Neural cell (in vitro differentiated cells): ENCODE measurements at regions not wholly inside any gene's neighbourhood (a gene's known extent, or its start where the extent isn't known, plus 50 kb on each side); places are given as distances from the start of the nearest gene placed in this dataset.

ENCODE experiments used
- EP300 ChIP-seq: fragments of 450-650 bp; conservative IDR thresholded peaks from 2 replicates; pipeline ENCODE4 v1.6.1; 2014; ENCODE audit warnings: antibody characterized with exemption, mild to moderate bottlenecking, moderate library complexity; ENCODE audit not compliant: poor library complexity, severe bottlenecking
- EZH2 ChIP-seq: fragments of 200-600, 300-800 bp; shearing (Covaris generic), sonication (generic); IDR thresholded peaks from 2 replicates; pipeline ENCODE4 v1.6.1; 2014; ENCODE audit warnings: antibody characterized with exemption, low read length, borderline replicate concordance, mild to moderate bottlenecking; ENCODE audit not compliant: insufficient read depth, poor library complexity, severe bottlenecking
- POLR2AphosphoS5 ChIP-seq: IDR thresholded peaks from 2 replicates; pipeline ENCODE4 v1.6.1; 2012
- RAD21 ChIP-seq: fragments of 450-650 bp; conservative IDR thresholded peaks from 2 replicates; pipeline ENCODE4 v1.6.1; 2014; ENCODE audit warnings: antibody characterized with exemption, mild to moderate bottlenecking, moderate library complexity
- TAF1 ChIP-seq: IDR thresholded peaks from 2 replicates; pipeline ENCODE4 v1.6.1; 2012; ENCODE audit warnings: low read depth
- TF ChIP-seq, protein P1 (sequence below): fragments of 450-650 bp; IDR thresholded peaks from 2 replicates; pipeline ENCODE4 v1.5.1; 2014; ENCODE audit warnings: antibody characterized with exemption, mild to moderate bottlenecking, moderate library complexity; ENCODE audit not compliant: poor library complexity, severe bottlenecking
- TF ChIP-seq, protein P2 (sequence below): IDR thresholded peaks from 2 replicates; pipeline ENCODE4 v1.6.1; 2012; ENCODE audit warnings: borderline replicate concordance

DNA sequence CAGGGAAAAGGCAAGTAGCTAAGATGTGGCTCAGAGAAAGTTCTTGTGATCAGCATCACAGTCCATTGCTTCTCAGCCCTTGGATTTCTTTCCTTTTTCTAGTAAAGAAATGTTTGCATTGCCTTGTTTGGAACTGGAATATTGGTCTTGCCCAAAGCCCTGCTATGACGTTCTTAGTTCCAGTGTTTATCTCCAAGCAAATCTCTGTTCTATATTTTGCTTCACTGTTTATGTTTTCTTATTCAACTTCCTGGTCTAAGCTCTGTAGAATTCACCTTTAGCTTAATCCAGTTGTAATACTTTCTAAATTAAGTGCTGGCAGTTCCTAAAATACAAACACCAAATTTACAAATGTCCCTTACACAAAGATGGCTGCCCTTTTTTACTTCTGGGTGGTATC lies 88.7 kb upstream of the ZNF438 start:
- TF ChIP-seq, protein P1, sequence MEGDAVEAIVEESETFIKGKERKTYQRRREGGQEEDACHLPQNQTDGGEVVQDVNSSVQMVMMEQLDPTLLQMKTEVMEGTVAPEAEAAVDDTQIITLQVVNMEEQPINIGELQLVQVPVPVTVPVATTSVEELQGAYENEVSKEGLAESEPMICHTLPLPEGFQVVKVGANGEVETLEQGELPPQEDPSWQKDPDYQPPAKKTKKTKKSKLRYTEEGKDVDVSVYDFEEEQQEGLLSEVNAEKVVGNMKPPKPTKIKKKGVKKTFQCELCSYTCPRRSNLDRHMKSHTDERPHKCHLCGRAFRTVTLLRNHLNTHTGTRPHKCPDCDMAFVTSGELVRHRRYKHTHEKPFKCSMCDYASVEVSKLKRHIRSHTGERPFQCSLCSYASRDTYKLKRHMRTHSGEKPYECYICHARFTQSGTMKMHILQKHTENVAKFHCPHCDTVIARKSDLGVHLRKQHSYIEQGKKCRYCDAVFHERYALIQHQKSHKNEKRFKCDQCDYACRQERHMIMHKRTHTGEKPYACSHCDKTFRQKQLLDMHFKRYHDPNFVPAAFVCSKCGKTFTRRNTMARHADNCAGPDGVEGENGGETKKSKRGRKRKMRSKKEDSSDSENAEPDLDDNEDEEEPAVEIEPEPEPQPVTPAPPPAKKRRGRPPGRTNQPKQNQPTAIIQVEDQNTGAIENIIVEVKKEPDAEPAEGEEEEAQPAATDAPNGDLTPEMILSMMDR, result no peak
- TF ChIP-seq EP300 (no peak), POLR2AphosphoS5 (no peak), EZH2 (no peak), TAF1 (no peak), RAD21 (no peak)
- TF ChIP-seq, protein P2, sequence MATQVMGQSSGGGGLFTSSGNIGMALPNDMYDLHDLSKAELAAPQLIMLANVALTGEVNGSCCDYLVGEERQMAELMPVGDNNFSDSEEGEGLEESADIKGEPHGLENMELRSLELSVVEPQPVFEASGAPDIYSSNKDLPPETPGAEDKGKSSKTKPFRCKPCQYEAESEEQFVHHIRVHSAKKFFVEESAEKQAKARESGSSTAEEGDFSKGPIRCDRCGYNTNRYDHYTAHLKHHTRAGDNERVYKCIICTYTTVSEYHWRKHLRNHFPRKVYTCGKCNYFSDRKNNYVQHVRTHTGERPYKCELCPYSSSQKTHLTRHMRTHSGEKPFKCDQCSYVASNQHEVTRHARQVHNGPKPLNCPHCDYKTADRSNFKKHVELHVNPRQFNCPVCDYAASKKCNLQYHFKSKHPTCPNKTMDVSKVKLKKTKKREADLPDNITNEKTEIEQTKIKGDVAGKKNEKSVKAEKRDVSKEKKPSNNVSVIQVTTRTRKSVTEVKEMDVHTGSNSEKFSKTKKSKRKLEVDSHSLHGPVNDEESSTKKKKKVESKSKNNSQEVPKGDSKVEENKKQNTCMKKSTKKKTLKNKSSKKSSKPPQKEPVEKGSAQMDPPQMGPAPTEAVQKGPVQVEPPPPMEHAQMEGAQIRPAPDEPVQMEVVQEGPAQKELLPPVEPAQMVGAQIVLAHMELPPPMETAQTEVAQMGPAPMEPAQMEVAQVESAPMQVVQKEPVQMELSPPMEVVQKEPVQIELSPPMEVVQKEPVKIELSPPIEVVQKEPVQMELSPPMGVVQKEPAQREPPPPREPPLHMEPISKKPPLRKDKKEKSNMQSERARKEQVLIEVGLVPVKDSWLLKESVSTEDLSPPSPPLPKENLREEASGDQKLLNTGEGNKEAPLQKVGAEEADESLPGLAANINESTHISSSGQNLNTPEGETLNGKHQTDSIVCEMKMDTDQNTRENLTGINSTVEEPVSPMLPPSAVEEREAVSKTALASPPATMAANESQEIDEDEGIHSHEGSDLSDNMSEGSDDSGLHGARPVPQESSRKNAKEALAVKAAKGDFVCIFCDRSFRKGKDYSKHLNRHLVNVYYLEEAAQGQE, result no peak
